ENCODE measurements at regions not wholly inside any gene's neighbourhood (a gene's known extent, or its start where the extent isn't known, plus 50 kb on each side); places are given as distances from the start of the nearest gene placed in this dataset.
A peak's percentile ranks its signal among the peaks of the same experiment; 100 is the strongest.
"Not testable (repeated sequence)": the region's sequence is repeated elsewhere in the genome, so short reads cannot be mapped to it uniquely, and the experiment has no call there.

GRCh38 chr3:117011687-117012250, 302.2 kb downstream of the TUSC7 start:
- DNase-seq = no peak

DNA sequence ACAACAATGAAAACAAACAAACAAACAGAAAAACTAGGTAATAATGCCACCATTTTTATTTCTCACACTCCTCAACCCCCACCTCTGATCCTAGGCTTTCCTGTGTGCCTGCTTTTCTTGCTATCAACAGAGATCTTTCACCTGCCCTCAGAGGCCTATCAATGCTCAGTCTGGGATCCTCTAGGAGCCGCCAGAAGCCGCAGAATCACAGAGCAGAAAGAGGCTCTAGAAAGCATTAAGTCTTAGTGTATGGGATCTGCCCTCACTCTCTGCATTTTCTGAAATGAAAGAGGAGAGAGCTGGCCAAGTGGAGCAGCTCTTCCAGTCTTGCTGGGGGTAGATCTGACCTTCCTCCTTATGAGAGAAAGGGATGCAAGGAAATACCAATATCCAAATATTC, 306.8 kb downstream of the TUSC7 start:
- DNase-seq = no peak

DNA sequence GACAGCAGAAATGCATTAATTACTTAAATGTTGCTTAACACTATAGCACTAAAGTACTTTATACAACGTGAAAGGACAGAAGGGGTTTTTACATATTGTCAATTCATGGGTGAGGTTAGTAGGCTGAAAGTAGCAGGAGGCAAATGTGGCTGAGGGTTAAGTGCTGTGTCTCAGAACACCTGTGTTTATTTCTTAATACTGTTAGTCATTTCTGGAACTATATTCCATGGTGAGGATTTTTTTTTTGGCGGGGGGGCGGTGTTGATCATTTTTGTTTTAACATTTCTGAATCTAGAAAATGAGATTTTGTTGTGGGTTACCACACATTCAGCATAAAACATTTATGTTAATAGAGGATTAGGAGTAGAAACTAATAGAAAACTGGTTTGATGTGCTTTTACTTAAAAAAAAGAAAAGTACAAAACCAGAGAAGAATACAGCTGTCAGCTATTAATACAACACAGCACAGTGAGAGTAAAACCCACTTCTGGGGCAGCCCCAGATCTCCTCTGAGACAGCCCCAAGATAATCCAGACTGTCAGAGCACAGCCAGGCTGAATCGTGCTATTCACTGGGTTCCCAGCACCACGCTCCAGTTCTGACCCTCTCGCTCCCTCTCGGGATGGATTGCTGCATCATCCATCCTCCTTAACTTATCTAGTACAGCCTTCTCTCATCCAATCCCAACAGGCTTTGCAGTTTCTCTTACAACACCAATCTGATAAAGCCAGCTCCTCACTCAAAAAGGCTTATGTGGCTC, 307.7 kb downstream of the TUSC7 start:
- no peak for DNase-seq

DNA sequence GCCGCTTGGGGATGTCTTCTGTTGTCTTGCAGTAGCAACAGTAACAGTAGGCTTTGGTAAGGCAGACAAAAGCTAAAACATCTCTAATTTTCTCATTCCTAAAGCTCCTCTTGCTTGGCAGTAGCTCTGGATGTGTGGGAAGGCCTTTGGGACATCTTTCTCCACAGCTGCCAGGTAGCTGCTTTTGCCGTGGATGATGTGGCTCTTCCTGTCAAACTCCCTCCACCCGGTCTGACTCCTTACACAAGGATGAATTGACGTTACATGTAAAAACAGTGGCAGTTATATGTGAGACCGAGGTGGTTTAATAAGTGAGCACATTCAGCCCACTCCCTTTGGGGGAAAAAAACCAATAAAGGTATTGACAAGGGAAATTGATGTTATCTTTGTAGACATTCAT, 309.1 kb downstream of the TUSC7 start:
- DNase-seq = peak; percentile 21

DNA sequence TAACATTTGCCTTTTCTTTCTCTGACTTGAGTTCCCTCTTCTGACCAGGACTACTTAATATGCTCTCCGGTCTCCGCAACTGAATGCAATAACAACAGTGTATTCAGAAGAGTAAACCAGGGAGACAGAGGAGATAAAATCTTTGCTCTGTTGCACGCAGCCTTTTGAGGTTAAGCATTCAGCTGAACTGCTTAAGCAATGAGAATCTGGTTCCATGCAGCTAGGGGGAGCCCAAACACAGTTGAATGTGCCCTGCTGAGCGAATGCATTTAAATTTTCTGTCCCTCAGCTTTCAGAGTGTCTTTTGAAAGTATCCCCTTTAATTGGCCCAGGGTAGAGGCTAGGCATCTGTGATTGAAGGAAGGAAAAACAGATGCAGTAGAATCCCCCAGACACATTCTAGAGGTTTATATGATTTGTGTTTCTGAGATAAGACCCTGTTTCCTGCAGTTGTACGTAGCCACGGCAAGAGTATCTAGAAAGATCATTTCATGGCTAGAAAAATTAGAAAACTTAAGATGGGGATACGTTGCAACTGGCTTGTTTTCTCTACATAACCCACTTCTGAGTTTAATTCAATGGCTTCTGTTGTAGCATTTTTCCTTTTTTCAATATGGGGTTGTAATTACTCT, 309.6 kb downstream of the TUSC7 start:
- DNase-seq = peak; percentile 72

- no peak for DNase-seq
Observed at GRCh38 chr3:117026401-117026800, 316.8 kb downstream of the TUSC7 start.

GRCh38 chr3:117035745-117036144, 326.2 kb downstream of the TUSC7 start:
- DNase-seq = no peak

DNA sequence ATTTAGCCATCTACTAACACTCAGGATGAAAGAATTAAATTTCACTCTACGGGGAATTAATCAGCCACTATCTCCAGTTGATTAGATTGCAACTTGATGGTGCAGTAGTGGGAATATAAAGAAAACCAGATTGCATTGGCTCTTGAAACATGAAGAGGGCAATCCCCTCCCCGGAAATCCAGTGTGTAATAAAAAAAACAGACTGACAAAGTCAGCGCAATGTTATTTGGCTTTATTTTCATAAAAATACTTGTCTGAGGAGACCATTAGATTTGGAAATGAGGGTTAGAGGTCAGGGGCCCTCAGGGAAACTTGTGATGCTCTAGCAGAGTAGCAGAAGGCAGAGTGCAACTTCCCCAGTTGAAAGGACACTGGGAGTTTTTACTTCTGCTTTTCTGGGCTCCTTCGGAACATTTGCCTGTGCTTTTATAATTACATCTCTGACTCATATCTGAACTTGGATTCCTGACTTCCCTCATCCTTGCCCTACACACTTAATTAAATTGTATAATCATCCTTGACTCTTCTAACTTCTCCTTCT, 326.8 kb downstream of the TUSC7 start:
- DNase-seq = no peak

- no peak for DNase-seq
Observed at GRCh38 chr3:117045143-117045542, 335.6 kb downstream of the TUSC7 start.

DNA sequence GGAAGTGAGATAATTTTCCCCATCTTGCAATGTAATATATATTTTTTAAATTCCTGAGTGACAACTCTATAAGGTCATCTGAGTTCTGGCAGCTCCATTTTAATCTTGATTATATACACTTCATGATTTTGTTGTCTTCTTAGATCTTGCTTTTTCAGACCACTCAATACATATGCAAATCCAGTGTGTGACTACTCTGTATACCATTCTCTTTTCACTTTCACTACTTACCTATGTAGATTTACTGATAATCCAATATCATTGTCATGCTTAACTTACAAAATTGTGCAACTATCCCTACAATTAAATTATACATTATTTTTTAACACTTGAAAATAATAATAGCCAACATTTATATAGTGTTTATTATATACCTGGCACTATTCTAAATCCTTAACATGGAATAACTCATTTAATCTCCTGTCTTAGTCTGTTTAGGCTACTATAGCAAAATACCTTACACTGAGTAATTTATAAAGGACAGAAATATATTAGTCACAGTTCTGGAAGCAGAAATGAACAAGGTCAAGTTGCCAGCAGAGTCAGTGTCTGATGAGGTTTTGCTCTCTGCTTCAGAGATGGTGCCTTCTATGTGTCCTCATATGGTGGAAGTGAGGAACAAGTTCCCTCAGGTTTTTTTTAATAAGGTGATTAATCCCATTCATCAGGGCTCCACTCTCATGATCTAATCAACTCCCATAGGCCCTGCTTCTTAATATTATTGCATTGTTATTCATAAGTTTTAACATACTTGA, 338.5 kb downstream of the TUSC7 start:
- no peak for DNase-seq

GRCh38 chr3:117052395-117052794, 342.8 kb downstream of the TUSC7 start:
- DNase-seq = no peak

DNA sequence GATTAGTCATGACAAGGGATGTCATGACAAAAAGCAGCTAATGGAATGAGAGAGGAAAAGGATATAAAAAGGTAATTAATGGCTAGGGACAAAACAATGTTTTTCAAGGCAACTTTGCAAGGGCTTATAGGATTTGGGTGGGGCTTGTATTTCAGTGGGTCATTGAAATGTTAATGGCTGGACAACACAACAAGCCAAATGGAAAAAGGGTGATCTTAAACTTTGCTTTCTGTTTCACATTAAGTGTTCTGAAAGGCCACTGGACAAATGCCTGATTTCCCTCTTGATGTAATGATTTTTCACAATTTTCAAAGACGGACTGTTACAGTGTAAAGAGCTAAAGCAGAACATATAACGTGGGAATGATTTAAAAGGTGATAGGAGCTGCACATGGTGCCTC, 345.0 kb downstream of the TUSC7 start:
- DNase-seq = no peak

DNA sequence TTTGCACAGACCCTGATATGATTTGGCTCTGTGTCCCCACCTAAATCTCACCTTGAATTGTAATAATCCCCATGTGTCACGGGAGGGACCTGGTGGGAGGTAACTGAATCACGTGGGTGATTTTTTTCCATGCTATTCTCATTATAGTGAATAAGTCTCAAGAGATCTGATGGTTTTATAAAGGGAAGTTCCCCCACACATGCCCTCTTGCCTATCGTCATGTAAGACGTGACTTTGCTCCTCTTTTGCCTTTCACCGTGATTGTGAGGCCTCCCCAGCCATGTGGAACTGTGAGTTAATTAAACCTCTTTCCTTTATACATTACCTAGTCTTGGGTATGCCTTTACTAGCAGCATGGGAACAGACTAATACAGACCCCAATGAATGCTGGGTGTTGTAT, 347.4 kb downstream of the TUSC7 start:
- not testable (repeated sequence) for DNase-seq

DNA sequence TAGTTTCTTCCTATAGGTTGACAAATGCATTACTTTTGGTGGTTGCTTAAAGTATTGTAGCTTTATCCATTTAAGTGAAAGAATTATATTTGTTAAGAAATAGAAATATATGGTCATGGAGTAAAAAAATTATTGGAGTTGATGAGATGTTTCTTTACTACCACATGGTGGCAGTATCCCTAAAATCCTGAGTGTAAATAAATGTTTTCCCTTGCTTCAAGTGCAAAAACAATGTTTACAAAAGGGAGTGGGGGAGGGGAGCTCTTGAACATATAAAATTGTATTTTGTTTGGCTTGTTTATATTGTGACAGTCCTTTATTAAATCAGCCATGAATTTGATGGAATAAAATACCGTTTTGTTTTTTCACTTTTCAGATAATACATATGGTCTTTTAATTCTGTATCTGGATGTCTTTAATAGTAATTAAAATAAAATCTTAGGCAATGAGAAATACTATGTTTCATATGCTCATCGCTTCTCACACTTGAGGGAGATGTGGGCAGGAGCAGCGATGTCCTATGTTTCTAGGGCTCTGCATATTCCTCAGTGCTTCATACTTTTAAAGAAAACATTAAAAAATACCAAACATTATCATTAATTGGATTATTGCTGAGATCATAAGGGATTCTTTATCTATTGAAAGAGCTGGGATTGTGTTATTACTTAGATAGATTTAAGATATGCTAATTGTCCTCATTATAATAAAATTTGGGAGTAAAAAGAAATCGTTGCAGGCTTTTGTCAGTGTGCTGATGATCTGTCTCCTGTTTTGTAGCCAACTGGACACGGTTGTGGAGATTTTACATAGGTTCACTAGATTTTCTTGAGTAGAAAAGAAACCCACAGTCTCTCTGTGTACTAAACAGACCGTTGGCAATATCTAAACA, 349.7 kb downstream of the TUSC7 start:
- peak; percentile 63 for DNase-seq

DNA sequence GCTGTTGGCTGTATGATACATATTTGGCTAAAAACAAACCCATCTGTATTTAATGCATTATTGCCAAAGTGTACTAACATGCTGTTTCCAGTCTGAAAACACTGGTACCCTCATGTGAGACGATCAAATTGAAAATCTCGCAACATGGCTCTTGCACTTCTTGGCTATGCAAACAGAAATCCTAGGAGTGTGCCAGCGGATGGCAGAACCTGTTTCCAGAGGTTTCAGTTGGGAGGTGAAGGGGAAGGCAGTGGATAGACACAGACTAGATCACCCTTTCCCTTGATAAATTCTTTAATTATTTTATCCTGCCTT, 350.3 kb downstream of the TUSC7 start:
- peak; percentile 45 for DNase-seq

DNA sequence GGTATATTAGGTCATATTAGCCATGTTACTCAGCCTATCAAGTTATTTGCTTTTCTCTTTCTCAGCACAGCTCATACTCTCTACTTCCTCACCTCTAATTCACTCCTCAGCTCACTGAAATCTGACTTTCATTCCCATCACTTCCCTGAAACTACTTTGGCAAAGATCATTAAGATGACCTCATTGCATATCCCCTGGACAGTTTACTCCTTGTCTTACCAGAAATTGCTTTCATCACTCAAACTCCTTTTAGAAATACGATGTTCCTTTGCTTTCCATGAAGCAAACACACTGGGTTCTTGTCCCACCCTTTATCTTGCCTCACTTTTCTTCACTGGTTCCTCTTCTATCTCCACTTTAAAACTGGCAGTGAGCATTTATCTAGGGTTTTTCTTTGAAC, 354.4 kb downstream of the TUSC7 start:
- DNase-seq = no peak

DNA sequence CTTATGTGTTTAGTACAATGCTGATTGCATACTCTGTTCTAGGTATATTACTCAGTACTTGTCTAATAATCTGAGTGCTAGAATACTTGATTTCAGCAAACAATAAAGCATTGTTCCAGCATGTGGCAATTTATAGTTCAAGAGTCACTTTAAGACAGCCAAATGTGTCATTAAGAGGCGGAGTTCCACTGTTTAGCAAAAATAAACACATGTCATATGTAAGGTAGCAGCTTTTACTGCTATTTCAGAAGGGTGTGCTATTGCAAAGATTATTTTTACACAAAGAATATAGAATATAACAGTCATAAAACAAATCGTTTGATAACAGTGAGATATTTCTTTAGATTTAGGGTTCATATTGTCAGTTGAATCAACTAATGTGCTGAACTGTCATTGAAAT, 358.7 kb downstream of the TUSC7 start:
- no peak for DNase-seq

GRCh38 chr3:117074826-117075225, 365.2 kb downstream of the TUSC7 start:
- no peak for DNase-seq

- peak; percentile 95 for DNase-seq
Observed at GRCh38 chr3:117079997-117080396, 370.4 kb downstream of the TUSC7 start.

- no peak for DNase-seq
Observed at GRCh38 chr3:117080872-117081271, 371.3 kb downstream of the TUSC7 start.

- no peak for DNase-seq
Observed at GRCh38 chr3:117084277-117084676, 374.7 kb downstream of the TUSC7 start.

DNA sequence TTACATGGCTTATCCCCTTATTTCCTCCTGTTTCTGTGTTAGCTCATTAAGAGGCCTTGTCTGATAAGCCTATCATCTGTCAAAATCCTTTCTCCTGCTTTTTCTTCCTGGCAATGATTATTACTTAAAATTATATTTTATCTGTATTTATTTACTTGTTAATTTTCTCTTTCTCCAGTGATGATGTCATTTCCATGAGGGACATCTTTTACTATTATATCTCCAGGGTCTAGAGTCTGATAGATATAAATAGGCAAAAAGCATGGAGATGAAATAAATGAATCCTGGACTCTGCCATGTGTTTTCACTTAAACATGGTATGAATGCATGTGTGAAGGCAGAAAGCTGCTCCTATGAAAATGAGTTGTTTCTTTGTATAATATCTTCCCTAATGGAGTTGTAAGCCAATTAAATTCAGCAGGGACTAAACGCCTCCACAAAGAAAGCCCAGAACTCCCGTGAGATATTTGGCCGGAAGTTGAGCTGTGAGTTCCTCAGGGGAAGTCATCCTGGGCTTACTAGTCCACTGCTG, 375.2 kb downstream of the TUSC7 start:
- DNase-seq = no peak

Data from SHP77 treated with DMSO at 0.1 percent for 48 hours (cell line).